Rectal smooth muscle tissue (tissue), 1 donor: ENCODE measurements at regions not wholly inside any gene's neighbourhood (a gene's known extent, or its start where the extent isn't known, plus 50 kb on each side); places are given as distances from the start of the nearest gene placed in this dataset.

ENCODE experiments used
- H3K27ac ChIP-seq: one replicate; pipeline ENCODE4 v1.7.0; 2013; ENCODE audit warnings: low read depth, low read length, inconsistent platforms
- H3K27me3 ChIP-seq: one replicate; pipeline ENCODE4 v1.7.0; 2013; ENCODE audit warnings: low read length; ENCODE audit not compliant: control insufficient read depth, insufficient read depth
- H3K36me3 ChIP-seq: one replicate; pipeline ENCODE4 v1.7.0; 2013; ENCODE audit warnings: low read length; ENCODE audit not compliant: control insufficient read depth, insufficient read depth
- H3K4me1 ChIP-seq: one replicate; pipeline ENCODE4 v1.7.0; 2013; ENCODE audit warnings: low read length; ENCODE audit not compliant: control insufficient read depth, insufficient read depth
- H3K4me3 ChIP-seq: one replicate; pipeline ENCODE4 v1.7.0; 2013; ENCODE audit warnings: low read length
- H3K9ac ChIP-seq: one replicate; pipeline ENCODE4 v1.7.0; 2013; ENCODE audit warnings: low read length

- H3K27me3 ChIP-seq, result no peaks in the 10 kb centered on the region
- no peak overlapping the region for H3K4me3 ChIP-seq
- no peaks in the 10 kb centered on the region for H3K4me1 ChIP-seq
- H3K36me3 ChIP-seq, result no peaks in the 10 kb centered on the region
- no peak overlapping the region for H3K27ac ChIP-seq
- no peak overlapping the region for H3K9ac ChIP-seq
These were observed 134.4 kb upstream of the CDH8 start for GRCh38 chr16:62170642-62171041.

DNA sequence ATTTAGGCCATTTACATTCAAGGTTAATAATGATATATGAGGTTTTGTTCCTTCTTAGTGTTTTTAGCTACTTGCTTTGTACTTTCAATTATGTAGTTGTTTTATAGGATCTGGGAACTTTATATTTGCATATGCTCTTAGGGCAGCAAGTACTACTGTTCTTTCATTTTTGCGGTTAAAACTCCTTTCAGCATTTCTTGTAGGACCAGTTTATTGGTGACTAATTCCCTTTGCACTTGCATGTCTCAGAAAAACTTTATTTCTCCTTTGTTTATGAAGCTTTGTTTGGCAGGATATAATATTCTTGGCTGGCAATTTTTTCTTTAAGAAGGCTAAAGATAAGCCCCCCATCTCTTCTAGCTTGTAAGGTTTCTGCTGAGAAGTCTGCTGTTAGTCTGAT lies 131.3 kb upstream of the CDH8 start:
- H3K27ac ChIP-seq, result no peak overlapping the region
- H3K9ac ChIP-seq, result no peak overlapping the region
- no peak overlapping the region for H3K4me3 ChIP-seq
- H3K27me3 ChIP-seq, result no peaks in the 10 kb centered on the region
- H3K4me1 ChIP-seq, result no peaks in the 10 kb centered on the region
- no peaks in the 10 kb centered on the region for H3K36me3 ChIP-seq

DNA sequence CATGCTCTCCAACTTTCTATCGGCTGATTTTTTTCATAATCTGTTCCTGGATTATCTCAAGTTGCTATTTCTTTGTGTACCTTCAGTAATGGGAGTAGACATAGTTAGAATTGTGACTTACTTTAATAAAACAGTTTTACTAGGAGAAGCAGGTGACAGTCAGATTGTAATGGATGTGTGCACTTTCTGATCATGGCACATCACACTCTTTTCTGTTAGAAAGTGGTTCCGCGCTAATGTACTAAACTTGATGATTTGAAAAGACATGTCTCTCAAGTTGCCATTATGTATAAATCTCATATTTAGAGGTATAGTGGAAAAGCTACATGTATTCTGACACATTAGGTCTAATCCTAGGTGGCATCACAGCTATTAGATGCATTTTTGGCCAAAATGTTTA lies 121.3 kb upstream of the CDH8 start:
- H3K4me1 ChIP-seq, result no peaks in the 10 kb centered on the region
- H3K9ac ChIP-seq, result no peak overlapping the region
- no peak overlapping the region for H3K4me3 ChIP-seq
- no peaks in the 10 kb centered on the region for H3K36me3 ChIP-seq
- H3K27me3 ChIP-seq, result no peaks in the 10 kb centered on the region
- H3K27ac ChIP-seq, result no peak overlapping the region

- Histone ChIP-seq H3K36me3 (no peaks in the 10 kb centered on the region), H3K4me1 (no peaks in the 10 kb centered on the region), H3K4me3 (no peak overlapping the region), H3K9ac (no peak overlapping the region), H3K27ac (no peak overlapping the region), H3K27me3 (no peaks in the 10 kb centered on the region)
These were observed 120.7 kb upstream of the CDH8 start for GRCh38 chr16:62156971-62157370.

DNA sequence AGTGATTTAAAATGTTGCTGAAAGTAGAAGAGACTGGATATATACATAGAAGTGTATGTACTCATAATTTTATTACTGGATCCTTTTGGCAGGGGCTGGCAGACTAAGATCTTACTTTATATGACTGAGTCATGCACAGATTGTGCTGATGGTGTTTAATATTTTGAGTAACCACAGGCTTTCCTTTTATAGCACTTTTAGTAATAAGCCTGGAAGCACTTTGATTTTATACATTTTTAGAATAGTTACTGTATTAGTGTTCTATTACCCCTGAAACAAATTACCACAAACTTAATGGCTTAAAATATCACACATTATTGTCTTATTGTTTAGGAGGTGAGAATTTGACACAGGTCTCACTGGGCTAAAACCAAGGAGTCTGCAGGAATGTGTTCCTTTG lies 113.4 kb upstream of the CDH8 start:
- H3K27ac ChIP-seq, result no peak overlapping the region
- H3K9ac ChIP-seq, result no peak overlapping the region
- no peaks in the 10 kb centered on the region for H3K27me3 ChIP-seq
- no peaks in the 10 kb centered on the region for H3K4me1 ChIP-seq
- no peaks in the 10 kb centered on the region for H3K36me3 ChIP-seq
- H3K4me3 ChIP-seq, result no peak overlapping the region

DNA sequence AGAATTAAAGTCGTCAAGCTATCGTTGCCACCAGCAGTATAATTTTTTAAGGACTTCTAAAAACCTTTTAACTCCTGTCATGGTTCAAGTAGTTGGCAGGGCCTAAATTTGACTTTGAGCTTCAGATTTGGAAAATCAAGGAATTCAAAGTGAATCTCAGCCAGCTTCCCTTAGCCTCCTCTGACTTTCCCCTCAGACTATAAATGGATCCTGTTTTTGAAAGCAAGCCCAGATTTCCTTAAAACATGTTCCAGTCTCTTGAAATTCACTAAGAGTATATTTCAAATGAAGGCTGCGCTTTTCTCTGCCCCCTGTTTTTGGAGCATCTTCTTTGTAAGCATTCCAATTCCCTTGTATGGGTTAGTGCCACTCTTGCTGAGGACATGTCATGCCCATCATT lies 101.8 kb upstream of the CDH8 start:
- H3K9ac ChIP-seq, result no peak overlapping the region
- H3K27ac ChIP-seq, result no peak overlapping the region
- no peaks in the 10 kb centered on the region for H3K27me3 ChIP-seq
- no peak overlapping the region for H3K4me3 ChIP-seq
- H3K4me1 ChIP-seq, result no peaks in the 10 kb centered on the region
- no peaks in the 10 kb centered on the region for H3K36me3 ChIP-seq

DNA sequence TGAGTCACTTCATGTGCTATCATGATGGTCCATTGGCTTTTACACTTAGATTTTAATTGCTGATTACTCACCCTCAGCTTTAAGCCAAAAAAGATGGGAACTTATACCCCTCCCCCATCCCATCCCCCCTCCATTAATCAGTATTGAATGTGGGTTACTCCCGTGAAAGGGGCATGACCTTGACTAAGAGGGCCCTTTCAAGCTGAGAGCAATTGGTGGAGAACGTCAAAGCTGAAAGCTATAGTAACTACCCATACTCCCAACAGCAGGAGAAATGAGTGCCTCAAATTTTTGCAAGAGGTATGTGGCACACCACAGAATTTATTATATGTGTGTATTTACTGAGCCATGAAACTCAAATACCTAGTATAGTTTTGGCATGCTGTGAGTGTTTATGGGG lies 99.7 kb upstream of the CDH8 start:
- no peak overlapping the region for H3K9ac ChIP-seq
- no peak overlapping the region for H3K27ac ChIP-seq
- H3K4me3 ChIP-seq, result no peak overlapping the region
- no peaks in the 10 kb centered on the region for H3K27me3 ChIP-seq
- no peaks in the 10 kb centered on the region for H3K4me1 ChIP-seq
- no peaks in the 10 kb centered on the region for H3K36me3 ChIP-seq

GRCh38 chr16:62135446-62135845 lies 99.2 kb upstream of the CDH8 start:
- Histone ChIP-seq H3K9ac (no peak overlapping the region), H3K4me3 (no peak overlapping the region), H3K27me3 (no peaks in the 10 kb centered on the region), H3K27ac (no peak overlapping the region), H3K36me3 (no peaks in the 10 kb centered on the region), H3K4me1 (no peaks in the 10 kb centered on the region)

DNA sequence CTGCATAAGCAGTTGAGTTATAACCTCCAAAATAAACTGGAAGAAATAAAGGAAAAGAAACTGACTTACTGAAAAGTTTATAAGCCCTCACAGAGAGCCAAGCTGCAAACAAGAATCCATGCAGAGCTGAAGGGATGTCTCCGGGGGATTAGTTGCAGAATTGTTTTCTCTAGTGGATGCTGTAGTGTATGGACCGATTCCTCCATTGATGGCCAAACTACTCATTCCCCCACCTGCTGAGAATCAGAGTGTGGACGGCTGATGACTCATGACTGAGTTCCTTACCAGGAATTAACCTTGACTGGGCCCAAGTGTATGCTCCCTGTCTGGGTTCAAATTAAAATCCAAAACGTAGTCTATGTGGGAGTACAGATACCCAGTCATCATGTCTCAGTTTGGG lies 93.9 kb upstream of the CDH8 start:
- H3K4me3 ChIP-seq, result no peak overlapping the region
- H3K9ac ChIP-seq, result no peak overlapping the region
- H3K4me1 ChIP-seq, result no peaks in the 10 kb centered on the region
- H3K36me3 ChIP-seq, result no peaks in the 10 kb centered on the region
- H3K27ac ChIP-seq, result no peak overlapping the region
- no peaks in the 10 kb centered on the region for H3K27me3 ChIP-seq

GRCh38 chr16:62105244-62105643 lies 69.0 kb upstream of the CDH8 start:
- H3K4me1 ChIP-seq, result no peaks in the 10 kb centered on the region
- no peaks in the 10 kb centered on the region for H3K36me3 ChIP-seq
- H3K27me3 ChIP-seq, result no peaks in the 10 kb centered on the region
- no peak overlapping the region for H3K9ac ChIP-seq
- H3K27ac ChIP-seq, result no peak overlapping the region
- H3K4me3 ChIP-seq, result no peak overlapping the region

- no peak overlapping the region for H3K9ac ChIP-seq
- no peaks in the 10 kb centered on the region for H3K27me3 ChIP-seq
- no peaks in the 10 kb centered on the region for H3K4me1 ChIP-seq
- no peak overlapping the region for H3K4me3 ChIP-seq
- H3K36me3 ChIP-seq, result no peaks in the 10 kb centered on the region
- no peak overlapping the region for H3K27ac ChIP-seq
These were observed 66.3 kb upstream of the CDH8 start for GRCh38 chr16:62102588-62102987.

DNA sequence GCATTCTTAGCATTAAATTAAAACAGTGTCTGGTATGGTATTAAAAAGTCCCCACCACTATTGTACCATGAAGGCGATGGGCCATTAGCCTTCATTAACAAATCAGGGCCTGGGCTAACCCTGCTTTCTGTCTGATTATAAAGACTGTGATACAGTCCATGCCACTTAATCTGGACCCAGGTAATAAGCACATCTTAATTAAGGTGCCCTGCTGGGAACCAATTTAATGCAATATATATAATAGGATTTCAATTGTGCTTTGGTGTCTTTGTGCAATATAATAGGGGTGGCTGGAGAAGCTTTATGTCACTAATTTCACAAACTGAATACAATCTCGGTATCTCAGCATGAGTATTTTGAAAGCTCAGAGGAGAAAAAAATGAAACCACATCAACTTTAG lies 64.4 kb upstream of the CDH8 start:
- no peak overlapping the region for H3K27ac ChIP-seq
- H3K9ac ChIP-seq, result no peak overlapping the region
- H3K27me3 ChIP-seq, result no peaks in the 10 kb centered on the region

GRCh38 chr16:62089715-62090114 lies 53.5 kb upstream of the CDH8 start:
- Histone ChIP-seq H3K4me3 (no peak overlapping the region), H3K27ac (no peak overlapping the region), H3K36me3 (no peaks in the 10 kb centered on the region), H3K9ac (no peak overlapping the region), H3K27me3 (no peaks in the 10 kb centered on the region), H3K4me1 (no peaks in the 10 kb centered on the region)

More for the DNA sequence above, 64.4 kb upstream of the CDH8 start:
- no peaks in the 10 kb centered on the region for H3K36me3 ChIP-seq
- H3K4me3 ChIP-seq, result no peak overlapping the region
- no peaks in the 10 kb centered on the region for H3K4me1 ChIP-seq
